HFFc6 (cell line): ENCODE measurements at regions not wholly inside any gene's neighbourhood (a gene's known extent, or its start where the extent isn't known, plus 50 kb on each side); places are given as distances from the start of the nearest gene placed in this dataset.

Source experiments
- DNase-seq: peaks from one replicate; pipeline ENCODE4 v3.0.0-alpha.2; 2018
- H3K27ac Mint-ChIP-seq: 2 replicates; pipeline ENCODE4 v1.8.0; 2020; ENCODE audit warnings: mild to moderate bottlenecking, mixed read lengths
- H3K27me3 Mint-ChIP-seq: 2 replicates; pipeline ENCODE4 v1.8.0; 2021; ENCODE audit warnings: mild to moderate bottlenecking, moderate library complexity, mixed read lengths; ENCODE audit not compliant: insufficient read depth
- H3K36me3 Mint-ChIP-seq: 2 replicates; pipeline ENCODE4 v1.8.0; 2021; ENCODE audit warnings: low read depth, mixed read lengths
- H3K4me1 Mint-ChIP-seq: 2 replicates; pipeline ENCODE4 v1.8.0; 2020; ENCODE audit warnings: low read depth, mixed read lengths
- H3K4me3 Mint-ChIP-seq: 2 replicates; pipeline ENCODE4 v1.8.0; 2020; ENCODE audit warnings: mild to moderate bottlenecking, moderate library complexity, mixed read lengths
- H3K9me3 Mint-ChIP-seq: 2 replicates; pipeline ENCODE4 v1.8.0; 2020; ENCODE audit warnings: mild to moderate bottlenecking, mixed read lengths
- TF ChIP-seq, protein P1 (sequence below): fragments of 200-600 bp; sonication (generic); IDR thresholded peaks from 2 replicates; pipeline ENCODE4 v1.5.0; 2021; ENCODE audit warnings: antibody characterized with exemption, mild to moderate bottlenecking

DNA sequence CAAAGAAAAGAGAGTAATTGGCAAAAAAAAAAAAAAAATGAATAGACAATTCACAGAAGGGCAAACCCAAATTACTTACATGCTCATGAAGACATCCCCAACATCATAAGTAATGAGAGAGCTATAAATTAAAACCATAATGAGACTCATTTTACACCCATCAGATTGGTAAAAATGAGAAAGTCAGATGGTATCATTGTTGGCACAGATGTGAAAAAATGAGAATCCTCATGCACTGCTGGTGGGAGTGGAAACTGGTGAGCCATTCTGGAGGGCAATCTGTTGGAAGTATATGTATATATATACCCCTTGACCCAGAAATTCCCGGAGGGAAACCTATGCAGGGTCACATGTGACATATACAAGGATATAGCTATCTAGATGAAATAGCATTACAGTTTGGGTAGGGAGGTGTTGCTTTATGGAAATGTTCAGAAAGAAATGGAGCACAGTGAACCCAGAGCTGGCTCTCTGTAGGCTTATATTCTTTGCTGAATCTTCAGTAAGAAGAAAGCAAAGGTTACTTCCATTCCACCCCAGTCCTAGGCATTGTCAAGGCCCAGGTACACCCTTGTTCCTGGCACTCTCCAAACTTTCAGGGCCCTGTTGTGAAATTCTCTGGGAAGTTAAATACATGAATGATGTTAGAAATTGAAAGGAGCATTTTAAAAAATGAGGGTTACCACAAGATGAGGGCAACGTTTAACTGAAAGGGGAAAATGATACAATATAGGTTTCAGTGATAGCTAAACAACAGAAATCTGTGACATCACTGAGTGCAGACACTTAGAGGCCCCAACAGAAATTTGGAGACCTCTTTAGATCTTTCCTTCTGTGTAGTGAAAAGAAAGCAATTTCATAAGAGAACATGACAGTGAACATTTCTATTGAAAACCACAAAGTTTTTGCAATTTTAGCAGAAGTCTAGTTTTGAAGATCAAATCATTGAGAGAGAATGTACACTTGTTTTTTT, 132.7 kb upstream of the TPRG1 start:
- H3K27ac Mint-ChIP-seq = no peak overlapping the region
- H3K4me3 Mint-ChIP-seq = no peak overlapping the region
- TF ChIP-seq, protein P1, sequence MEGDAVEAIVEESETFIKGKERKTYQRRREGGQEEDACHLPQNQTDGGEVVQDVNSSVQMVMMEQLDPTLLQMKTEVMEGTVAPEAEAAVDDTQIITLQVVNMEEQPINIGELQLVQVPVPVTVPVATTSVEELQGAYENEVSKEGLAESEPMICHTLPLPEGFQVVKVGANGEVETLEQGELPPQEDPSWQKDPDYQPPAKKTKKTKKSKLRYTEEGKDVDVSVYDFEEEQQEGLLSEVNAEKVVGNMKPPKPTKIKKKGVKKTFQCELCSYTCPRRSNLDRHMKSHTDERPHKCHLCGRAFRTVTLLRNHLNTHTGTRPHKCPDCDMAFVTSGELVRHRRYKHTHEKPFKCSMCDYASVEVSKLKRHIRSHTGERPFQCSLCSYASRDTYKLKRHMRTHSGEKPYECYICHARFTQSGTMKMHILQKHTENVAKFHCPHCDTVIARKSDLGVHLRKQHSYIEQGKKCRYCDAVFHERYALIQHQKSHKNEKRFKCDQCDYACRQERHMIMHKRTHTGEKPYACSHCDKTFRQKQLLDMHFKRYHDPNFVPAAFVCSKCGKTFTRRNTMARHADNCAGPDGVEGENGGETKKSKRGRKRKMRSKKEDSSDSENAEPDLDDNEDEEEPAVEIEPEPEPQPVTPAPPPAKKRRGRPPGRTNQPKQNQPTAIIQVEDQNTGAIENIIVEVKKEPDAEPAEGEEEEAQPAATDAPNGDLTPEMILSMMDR = no peak
- no peaks in the 10 kb centered on the region for H3K9me3 Mint-ChIP-seq
- no peaks in the 10 kb centered on the region for H3K36me3 Mint-ChIP-seq
- peaks cover 9% of the 10 kb centered on the region; the same call in 1 of the 2 replicates for H3K4me1 Mint-ChIP-seq
- H3K27me3 Mint-ChIP-seq = 0 out of 2 replicates have a peak, but pooled peaks cover 3% of the 10 kb centered on the region
- no peak for DNase-seq

DNA sequence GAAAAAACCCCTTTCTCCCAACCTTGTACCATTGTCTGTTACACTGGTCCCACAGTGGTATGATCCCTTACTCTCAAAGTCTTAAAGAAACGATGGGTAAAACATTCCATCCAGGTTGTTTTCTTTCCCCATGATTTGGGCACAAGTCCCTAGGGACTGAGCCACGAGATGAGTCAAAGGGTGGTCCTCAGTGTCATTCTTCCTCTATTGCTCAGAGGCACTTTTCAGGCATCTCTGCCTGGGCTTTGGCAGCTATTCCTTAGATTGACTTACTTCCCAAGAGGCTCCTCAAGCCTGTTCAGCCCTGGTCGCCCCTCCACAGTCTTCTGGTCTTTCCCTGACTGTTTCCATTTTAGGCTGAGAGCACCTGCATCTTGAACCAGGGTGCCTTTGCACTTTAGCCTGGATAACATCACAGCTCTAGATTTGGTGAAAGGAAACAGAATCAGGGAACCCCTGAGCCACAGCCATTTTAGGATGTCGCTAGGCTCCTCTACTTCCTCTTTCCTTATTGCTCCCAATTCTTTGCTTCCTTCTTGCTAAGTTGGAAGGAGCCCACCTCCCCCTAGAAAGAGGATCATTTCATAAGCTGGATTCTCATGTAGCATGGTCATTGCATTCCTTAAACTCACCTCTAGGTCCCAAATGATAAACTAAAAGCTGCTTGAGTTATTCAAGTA, 131.0 kb upstream of the TPRG1 start:
- Mint-ChIP-seq H3K36me3 (no peaks in the 10 kb centered on the region), H3K27me3 (peaks cover 3% of the 10 kb centered on the region), H3K4me1 (peaks cover 9% of the 10 kb centered on the region; the same call in 1 of the 2 replicates), H3K9me3 (no peaks in the 10 kb centered on the region), H3K27ac (no peak overlapping the region), H3K4me3 (no peak overlapping the region)
- TF ChIP-seq, protein P1 = no peak
- DNase-seq = no peak

DNA sequence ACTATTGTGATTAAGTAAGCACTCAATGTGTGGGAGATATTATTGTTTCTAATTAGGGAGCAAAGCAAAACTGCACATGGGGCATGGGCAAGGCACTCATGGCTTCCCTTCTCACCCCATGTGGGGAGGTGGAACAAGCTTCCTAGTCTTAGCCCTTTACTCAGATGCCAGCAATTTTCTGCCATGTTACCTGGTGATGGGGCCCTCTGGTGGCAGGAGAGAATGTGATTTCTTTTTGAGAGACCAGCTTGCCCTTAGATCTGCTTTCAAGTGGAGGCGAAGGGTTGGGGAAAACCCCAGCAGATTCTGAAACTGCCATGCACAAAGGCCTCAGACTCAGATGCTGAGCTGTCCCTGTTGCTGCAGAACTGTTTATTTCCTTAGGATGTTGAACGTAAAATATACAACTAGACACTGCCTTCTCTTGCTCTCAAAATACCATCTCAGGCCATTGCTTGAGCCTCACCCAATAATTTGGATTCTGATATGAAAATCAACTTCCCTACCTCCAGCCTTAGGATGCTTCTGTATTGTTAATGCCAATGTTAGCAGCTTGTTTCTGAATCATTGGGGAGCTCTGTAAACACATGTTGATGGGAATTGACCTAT, 130.2 kb upstream of the TPRG1 start:
- H3K27me3 Mint-ChIP-seq = peaks cover 7% of the 10 kb centered on the region
- H3K27ac Mint-ChIP-seq = no peak overlapping the region
- TF ChIP-seq, protein P1 = peak; percentile 77
- no peaks in the 10 kb centered on the region for H3K9me3 Mint-ChIP-seq
- no peak overlapping the region for H3K4me3 Mint-ChIP-seq
- H3K36me3 Mint-ChIP-seq = no peaks in the 10 kb centered on the region
- no peak for DNase-seq
- peaks cover 9% of the 10 kb centered on the region; the same call in 1 of the 2 replicates for H3K4me1 Mint-ChIP-seq

DNA sequence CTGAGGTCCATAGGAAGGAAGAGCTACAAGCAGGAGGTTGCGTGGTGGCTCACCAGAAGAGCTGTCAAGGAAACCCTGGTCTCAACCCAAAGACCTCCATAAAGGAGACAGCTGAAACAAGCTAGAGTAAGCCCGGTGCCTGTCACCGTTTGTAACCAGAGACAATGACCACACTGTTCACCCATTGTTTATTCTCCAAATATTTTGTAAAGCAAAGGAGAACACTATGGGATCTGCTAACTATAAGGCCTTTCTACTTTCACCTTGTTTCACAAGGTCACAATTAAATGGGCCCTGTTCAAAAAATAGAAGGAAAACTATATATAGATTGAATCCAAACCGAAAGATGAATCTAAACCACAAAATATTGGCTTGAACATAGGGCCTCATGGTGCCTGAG, 128.9 kb upstream of the TPRG1 start:
- H3K9me3 Mint-ChIP-seq = no peaks in the 10 kb centered on the region
- H3K4me1 Mint-ChIP-seq = peaks cover 9% of the 10 kb centered on the region; the same call in 1 of the 2 replicates
- H3K27ac Mint-ChIP-seq = no peak overlapping the region
- no peak overlapping the region for H3K4me3 Mint-ChIP-seq
- H3K27me3 Mint-ChIP-seq = peaks cover 9% of the 10 kb centered on the region
- DNase-seq = no peak
- TF ChIP-seq, protein P1 = no peak
- H3K36me3 Mint-ChIP-seq = no peaks in the 10 kb centered on the region

DNA sequence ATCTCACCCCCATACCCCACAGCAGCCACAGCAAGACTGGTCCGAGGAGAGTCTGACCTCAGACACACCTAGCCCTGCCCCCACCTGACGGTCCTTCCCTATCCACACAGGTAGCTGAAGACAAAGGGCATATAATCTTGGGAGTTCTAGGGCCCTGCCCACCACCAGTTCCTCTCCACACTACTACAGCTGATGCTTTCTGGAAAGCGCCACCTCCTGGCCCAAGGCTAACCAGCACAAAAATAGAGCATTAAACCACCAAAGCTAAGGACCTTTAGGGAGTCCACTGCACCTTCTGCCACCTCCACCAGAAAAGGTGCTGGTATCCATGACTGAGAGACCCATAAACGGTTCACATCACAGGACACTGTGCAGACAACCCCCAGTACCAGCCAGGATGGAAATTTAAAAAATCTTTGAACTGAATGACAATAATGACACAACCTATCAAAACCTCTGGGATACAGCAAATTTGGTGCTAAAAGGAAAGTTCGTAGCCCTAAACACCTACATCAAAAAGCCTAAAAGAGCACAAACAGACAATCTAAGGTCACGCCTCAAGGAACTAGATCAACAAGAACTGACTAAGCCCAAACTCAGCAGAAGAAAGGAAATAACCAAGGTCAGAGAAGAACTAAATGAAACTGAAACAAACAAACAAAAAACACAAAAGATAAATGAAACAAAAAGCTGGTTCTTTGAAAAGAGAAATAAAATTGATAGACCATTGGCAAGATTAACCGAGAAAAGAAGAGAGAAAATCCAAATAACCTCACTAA, 122.1 kb upstream of the TPRG1 start:
- no peak for DNase-seq
- H3K9me3 Mint-ChIP-seq = no peaks in the 10 kb centered on the region
- H3K27me3 Mint-ChIP-seq = peaks cover 19% of the 10 kb centered on the region
- no peak overlapping the region for H3K4me3 Mint-ChIP-seq
- no peaks in the 10 kb centered on the region for H3K36me3 Mint-ChIP-seq
- H3K4me1 Mint-ChIP-seq = no peaks in the 10 kb centered on the region
- H3K27ac Mint-ChIP-seq = no peak overlapping the region
- TF ChIP-seq, protein P1 = no peak; the same call in 1 of the 2 replicates
